ENCODE measurements at regions not wholly inside any gene's neighbourhood (a gene's known extent, or its start where the extent isn't known, plus 50 kb on each side); places are given as distances from the start of the nearest gene placed in this dataset.

DNA sequence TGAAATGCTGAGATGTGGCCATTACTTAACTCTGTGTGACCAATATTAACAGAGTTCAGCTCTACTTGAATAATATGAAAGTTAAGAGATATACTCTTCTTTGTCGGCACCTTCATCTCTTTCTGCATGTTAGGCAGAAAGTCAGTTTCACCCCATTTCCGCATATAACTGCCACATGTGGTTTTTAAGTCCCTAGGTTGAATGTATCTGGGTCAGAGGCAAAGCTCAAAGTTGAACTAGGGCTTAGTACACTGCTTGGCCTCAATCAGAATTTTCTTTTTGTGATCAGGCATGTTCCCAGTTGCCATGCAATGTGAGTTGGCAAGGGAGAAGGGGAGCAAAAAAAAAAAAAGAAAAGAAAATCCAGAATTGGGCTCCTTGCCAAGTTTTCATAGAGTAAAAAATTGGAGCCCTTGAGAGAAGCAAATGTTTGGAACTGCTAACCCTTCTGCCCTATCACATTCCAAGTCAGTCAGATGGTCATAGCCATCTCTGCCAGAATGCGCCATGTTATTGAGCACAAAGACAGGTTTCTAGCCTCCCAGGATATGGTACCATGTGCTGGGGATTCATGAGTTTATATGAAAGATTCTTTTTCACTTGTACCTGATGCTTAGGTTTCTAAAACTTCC is 251.2 kb upstream of the RORB start:
- TF ChIP-seq CTCF (conservative IDR thresholded peaks at IDR 0.05; ENCODE audit: low read length) (no peak), EZH2phosphoT487 (IDR thresholded peaks at IDR 0.05; ENCODE audit: borderline replicate concordance) (no peak)

Data from Loucy (cell line).